ENCODE measurements at regions not wholly inside any gene's neighbourhood (a gene's known extent, or its start where the extent isn't known, plus 50 kb on each side); places are given as distances from the start of the nearest gene placed in this dataset.
"Not testable (repeated sequence)": the region's sequence is repeated elsewhere in the genome, so short reads cannot be mapped to it uniquely, and the experiment has no call there.

- no peak for DNase-seq (ENCODE audit: low read depth)
Observed at GRCh38 chr1:169013821-169014220, 92.7 kb upstream of the ATP1B1 start.

DNA sequence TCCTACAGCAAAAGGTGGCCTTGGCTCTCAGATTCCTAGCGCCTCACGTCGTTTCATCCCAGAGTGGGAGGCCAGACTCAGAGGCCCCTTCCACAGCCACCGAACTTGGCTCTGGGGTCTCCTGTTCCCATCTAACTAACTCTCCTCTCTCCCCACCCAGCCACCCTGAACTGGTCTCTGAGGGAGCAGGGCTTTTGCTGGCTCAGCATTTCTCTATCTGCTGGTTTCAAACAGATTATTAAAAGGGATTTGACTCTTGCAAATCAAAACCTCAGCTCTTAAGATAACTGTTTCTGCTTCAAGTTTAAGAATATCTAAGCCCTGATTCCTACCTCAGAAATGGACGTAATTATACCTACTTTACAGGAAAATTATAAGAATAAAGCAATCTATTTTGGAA, 91.0 kb upstream of the ATP1B1 start:
- DNase-seq (ENCODE audit: low read depth), result no peak

- no peak for DNase-seq (ENCODE audit: low read depth)
Observed at GRCh38 chr1:169018751-169019150, 87.7 kb upstream of the ATP1B1 start.

DNA sequence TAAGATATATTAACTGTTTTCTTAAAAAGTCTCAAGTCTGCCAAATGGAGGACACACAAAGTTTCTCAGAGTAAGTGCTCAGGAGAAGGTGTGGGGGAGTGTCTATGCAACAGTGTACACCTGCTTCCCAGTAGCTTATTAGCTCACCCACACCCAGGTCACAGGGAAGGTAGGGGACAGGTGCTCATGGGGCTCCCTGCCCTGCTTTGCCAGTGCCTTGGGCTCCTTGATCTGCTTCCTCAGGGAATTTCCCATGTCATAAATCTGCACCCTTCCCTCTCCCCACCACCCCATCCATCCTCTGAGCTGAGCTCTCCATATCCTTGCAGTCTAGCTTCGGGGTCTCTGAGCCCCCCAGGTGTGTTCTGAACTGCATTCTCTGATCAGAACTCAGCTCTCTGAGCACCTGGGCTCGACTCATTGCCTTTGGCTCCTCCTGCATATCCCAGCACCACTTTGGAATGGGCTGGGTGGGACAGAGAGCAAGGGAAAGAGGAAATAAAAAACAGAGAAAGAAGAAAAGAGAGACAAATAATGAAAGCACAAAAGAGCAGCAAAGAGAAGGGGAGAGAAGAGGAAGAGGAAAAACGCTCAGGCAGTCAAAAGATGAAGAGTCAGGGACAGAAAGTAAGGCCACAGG, 87.0 kb upstream of the ATP1B1 start:
- DNase-seq (ENCODE audit: low read depth), result no peak

DNA sequence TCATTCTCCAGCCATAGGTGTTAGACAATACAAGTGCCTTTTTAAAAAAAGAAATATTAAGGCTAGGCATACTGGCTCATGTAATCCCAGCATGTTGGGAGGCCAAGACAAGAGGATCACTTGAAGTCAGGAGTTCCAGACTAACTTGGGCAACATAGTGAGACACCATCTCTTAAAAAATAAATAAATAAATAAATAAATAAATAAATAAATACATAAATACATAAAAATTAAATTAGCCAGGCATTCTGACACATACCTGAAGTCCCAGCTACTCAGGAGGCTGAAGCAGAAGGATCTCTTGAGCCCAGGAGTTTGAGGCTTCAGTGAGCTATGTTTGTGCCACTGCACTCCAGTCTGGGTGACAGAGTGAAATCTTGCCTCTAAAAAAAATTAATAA, 85.8 kb upstream of the ATP1B1 start:
- DNase-seq (ENCODE audit: low read depth), result no peak

DNA sequence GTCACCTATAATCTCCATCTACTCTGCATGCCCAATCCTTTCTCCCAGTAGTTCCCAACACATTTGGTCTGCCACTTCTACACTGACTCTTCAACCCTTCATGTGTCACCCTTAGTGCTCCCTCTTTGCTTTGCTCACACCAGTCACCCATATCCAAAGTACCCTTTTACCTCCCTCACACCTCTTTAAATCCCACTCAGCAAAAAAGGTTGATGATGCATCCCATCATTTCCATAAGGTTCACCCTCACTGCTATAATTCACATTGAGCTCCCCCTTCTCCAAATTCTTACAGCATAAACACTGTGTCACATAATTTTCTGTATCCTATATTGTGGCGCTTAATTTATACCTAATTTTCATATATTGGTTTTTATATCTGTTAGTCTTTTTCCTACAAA, 83.8 kb upstream of the ATP1B1 start:
- no peak for DNase-seq (ENCODE audit: low read depth)

GRCh38 chr1:169024255-169024654, 82.2 kb upstream of the ATP1B1 start:
- no peak for DNase-seq (ENCODE audit: low read depth)

- DNase-seq (ENCODE audit: low read depth), result no peak
Observed at GRCh38 chr1:169024800-169025271, 81.7 kb upstream of the ATP1B1 start.

- no peak for DNase-seq (ENCODE audit: low read depth)
Observed at GRCh38 chr1:169025412-169025811, 81.1 kb upstream of the ATP1B1 start.

DNA sequence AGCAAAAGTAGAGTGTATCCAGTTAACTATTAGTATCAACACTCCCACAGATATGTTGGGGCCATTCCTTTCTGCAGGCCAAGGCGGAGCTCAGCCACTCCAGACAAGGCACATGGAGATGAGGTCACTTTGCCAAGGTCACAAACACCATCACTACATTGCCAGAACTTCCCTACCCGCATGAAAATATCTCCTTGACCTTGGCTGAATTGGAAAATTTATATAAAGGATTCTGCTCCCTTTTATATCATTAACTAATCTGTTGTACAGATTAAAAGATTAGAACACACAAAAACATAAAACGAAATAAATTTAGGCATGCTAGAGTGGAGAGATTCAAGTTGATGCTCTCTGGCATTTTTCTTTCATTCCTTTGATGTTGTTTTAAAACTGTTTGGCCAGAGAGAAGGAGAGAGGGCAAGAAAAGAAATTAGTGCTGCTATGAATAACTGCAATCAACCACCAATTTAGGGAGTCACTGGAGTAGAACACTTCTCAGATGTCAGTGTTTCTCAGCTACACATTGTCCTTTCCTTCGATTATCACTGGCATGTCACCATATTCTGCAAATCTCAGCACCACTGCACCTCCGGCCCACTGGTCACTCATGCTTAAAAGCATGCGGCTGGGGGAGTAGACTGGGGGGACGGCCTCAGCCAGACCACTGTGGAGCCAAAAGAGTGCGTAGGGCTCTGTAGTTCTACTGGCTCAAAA, 78.7 kb upstream of the ATP1B1 start:
- no peak for DNase-seq (ENCODE audit: low read depth)

DNA sequence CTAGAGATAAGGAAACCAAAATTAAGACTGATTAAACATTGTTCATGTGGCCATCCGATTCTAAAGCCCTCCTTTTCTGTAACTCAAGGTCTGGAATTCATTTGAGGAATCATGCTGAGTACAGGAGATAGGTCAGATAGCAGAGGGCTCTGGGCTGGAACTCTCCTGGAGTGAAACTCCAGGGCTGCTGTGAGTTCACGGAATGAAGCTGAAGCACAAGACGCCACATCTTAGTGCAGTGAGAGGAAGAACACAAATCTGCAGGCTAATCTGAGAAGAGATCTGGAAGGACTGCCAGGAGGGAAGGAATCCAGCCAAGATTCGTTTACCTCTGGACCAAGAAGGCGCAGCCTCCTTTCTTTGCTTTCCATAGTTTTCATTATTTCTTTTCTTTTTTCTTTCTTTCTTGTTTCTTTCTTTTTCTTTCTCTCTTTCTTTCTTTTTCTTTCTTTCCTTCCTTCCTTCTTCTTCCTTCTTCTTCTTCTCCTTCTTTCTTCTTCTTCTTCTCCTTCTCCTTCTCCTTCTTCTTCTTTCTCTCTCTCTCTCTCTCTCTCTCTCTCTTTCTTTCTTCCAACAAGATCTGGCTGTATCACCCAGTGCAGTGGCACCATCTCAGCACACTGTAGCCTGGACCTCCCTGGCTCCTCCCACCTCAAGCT, 74.8 kb upstream of the ATP1B1 start:
- no peak for DNase-seq (ENCODE audit: low read depth)

DNA sequence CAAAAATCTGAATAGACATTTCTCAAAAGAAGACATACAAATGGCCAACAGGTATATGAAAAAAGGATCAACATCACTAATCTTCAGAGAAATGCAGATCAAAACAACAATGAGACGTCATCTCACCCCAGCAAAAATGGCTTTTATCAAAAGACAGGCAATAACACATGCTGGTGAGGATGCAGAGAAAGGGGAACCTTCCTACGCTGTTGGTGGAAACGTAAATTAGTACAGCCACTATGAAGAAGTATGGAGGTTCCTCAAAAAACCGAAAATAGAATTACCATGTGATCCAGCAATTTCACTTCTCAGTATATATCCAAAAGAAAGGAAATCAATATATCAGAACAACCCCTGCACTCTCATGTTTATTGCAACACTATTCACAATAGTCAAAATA, 65.1 kb upstream of the ATP1B1 start:
- no peak for DNase-seq (ENCODE audit: low read depth)

DNA sequence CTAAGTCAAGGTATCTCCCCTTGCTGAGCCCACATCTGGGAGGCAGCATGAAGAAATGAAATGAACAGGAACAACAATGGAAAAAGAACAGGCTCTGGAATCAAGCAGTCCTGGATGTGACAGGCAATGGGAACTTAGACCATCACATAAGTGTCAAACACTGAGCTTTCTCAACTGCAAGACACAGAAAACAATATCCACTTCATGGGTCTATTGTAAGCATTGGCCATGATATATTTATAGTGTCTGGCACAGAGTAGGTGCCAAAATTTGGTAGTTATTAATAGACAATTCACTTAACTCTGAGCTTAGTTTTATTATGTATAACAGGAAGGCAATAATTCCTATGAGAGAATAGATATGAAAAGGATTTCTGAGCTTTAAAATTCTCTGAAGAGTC, 64.1 kb upstream of the ATP1B1 start:
- no peak for DNase-seq (ENCODE audit: low read depth)

DNA sequence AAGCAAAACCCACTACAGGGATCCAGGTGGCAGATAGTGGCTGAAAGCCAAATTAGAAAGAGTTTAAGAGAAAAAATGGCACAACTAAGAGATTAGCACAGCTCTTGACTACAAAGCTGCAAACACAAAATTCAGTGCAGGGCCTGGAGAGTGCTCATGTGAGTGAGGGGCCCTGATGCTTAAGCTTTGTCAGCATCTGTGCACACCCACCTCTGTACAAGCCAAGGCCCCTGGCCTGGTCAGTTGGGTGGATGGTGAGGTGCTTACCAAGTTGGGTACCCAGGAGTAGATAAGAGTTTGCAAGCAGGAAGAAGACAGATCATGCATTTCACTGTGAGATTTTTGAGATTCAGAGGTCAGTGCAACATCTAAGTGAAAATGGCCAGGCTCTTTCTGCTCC, 62.7 kb upstream of the ATP1B1 start:
- no peak for DNase-seq (ENCODE audit: low read depth)

DNA sequence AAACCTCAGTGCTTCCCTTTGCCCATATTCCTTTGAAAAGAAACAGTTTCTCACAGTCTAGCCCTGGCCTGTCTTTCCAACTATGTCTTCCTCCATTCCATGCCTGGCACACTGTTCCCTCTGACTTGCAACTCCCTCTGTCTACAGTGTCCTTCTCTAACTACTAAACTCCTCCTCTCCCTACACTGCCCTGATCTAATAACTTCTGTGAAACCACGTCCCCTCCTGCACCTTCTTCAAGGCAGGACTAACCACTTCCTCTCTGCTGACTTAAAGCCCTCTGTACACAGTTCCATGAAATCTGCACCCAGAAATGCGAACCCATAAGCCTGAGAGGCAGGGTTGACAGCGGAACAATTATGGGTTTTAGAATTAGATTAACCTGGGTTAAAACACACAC, 62.2 kb upstream of the ATP1B1 start:
- peak; percentile 3 for DNase-seq (ENCODE audit: low read depth)

GRCh38 chr1:169044971-169045370, 61.5 kb upstream of the ATP1B1 start:
- no peak for DNase-seq (ENCODE audit: low read depth)

GRCh38 chr1:169046671-169047070, 59.8 kb upstream of the ATP1B1 start:
- DNase-seq (ENCODE audit: low read depth), result no peak

DNA sequence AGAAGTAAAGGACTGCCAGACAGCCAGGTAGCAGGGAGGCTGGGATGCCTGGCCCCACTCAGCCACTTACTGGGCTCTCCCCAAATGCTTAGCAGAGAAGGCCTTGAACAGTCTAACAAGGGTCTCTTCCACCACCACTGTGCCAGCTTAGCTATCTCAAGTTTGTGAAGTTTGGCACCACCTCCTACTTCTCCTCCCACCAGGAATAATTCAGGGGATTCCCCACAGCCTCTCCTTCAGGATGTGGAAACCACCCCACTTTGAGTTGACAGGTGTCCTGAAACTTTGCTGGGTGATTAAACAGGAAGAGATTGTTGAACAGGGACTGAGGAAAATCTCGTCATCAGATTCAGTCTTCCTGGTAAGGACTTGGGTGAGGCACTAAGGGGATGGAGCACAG, 59.4 kb upstream of the ATP1B1 start:
- no peak for DNase-seq (ENCODE audit: low read depth)

- no peak for DNase-seq (ENCODE audit: low read depth)
Observed at GRCh38 chr1:169048043-169048442, 58.4 kb upstream of the ATP1B1 start.

GRCh38 chr1:169049258-169049938, 57.1 kb upstream of the ATP1B1 start:
- DNase-seq (ENCODE audit: low read depth), result no peak

DNA sequence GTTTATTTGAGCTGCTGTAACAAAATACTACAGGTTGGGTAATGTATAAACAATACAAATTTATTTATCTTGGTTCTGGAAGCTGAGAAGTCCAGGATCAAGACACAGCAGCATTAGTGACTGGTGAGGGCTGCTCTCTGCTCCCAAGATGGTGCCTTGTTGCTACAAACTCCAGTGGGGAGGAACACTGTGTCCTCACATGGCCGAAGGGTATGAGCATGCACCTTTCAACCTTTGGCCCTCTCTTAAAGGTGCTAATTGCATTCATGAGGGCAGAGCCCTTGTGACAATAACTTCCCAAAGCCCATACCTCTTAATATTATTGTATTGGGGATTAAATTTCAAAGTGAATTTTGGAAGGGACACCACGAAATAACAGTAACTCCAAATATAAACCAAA, 55.3 kb upstream of the ATP1B1 start:
- DNase-seq (ENCODE audit: low read depth), result no peak

DNA sequence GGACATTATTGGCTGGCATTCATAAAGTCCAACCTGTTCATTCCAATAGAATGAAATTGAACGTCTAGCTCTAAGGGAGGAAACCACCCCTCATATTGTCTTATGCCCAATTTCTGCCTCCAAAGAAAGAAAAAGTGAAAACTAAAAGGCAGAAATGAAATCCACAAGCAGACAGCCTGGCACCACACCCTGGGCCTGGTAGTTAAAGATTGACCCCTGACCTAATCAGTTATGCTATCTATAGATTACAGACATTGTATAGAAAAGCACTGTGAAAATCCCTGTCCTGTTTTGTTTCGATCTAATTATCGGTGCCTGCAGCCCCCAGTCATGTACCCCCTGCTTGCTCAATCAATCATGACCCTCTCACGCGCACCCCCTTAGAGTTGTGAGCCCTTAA, 54.3 kb upstream of the ATP1B1 start:
- not testable (repeated sequence) for DNase-seq (ENCODE audit: low read depth)

- no peak for DNase-seq (ENCODE audit: low read depth)
Observed at GRCh38 chr1:169052727-169053126, 53.8 kb upstream of the ATP1B1 start.
